Tongue (tissue), 1 donor: ENCODE measurements at regions not wholly inside any gene's neighbourhood (a gene's known extent, or its start where the extent isn't known, plus 50 kb on each side); places are given as distances from the start of the nearest gene placed in this dataset.
"Not testable (repeated sequence)": the region's sequence is repeated elsewhere in the genome, so short reads cannot be mapped to it uniquely, and the experiment has no call there.

ENCODE experiments used
- DNase-seq: peaks from one replicate; pipeline ENCODE4 v3.0.0-alpha.2; 2015

DNA sequence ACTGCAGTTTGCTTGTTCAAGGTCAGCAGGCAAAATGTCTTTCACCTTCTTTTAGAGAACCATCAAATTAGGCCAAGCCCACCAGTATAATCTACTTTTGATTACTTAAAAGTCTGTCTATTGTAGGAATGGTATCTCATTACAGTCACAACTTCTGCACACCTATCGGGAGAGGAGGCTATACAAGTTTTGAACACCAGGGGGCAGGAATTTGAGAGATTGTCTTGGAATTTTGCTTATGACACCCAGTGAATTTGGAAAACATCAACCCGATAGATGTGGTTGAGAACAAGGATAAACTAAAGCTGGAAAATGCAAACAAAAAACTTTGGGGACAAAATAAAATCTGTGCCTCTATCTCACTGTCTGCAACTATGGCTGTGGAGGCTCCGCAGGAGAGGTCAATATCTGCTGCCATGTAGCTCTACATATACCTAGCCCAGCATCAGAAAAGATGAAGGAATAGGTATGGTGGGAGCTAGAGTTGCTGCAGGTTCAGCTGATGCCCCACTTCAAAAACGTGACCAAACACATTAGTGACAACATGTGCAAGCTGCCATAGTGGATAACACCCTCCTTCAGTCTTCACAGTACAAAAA lies 1299.2 kb upstream of the SPRY2 start:
- DNase-seq, result peak; percentile 2

DNA sequence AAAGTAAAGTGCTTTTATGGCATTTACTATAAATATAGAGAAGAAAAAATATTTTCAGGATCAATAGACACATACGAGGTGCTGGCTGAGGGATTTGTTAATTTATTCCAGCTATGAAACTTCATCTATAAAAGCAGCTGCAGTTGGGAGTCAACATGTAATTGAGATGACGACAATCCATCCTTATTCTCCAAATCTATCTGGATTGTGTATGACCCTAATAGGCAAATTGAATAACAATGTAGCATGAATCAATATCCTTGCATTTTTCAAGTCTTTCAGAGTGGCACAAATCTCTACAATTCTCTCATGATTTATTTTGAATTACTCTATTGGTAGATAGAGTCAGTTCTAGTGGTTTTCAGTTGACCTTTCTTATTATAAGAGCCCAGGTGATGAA lies 1296.5 kb upstream of the SPRY2 start:
- DNase-seq, result no peak

DNA sequence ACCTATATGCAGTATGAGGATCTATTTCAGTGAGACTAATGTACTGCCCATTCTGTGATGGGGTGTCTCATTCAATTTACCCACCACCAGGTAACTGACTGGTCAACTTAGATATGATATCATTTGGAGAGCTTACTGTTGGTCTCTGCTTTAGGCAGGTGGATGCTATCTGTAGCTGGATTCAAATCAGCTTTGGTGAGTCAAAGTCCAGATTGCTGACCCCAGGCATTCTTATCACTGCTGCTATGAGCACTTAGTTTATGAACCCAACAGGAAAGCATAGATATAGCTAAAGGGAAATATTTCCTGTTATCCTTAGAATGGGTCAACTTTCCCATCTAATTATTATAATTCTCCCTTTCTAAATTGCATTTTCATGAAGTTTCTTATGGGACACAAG lies 1295.2 kb upstream of the SPRY2 start:
- no peak for DNase-seq

DNA sequence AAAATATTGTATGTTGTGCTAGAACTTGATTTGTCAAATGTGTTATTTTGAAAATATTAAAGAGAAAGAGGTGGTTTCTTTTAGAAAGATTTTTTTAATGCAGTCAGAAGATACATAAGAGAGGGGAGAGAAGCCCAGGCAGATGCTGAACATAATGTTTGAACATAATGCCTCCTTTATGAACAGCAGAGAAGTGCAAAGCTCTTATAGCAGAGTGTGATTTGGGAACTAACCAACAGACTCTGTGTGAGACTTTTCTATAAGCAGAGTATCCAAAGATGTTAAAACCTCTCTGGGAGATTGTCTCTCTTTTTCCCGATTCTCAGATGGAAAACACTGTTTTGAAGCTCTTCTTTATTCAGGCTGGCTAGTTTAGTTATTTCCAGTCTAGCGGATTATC lies 1274.1 kb upstream of the SPRY2 start:
- no peak for DNase-seq

DNA sequence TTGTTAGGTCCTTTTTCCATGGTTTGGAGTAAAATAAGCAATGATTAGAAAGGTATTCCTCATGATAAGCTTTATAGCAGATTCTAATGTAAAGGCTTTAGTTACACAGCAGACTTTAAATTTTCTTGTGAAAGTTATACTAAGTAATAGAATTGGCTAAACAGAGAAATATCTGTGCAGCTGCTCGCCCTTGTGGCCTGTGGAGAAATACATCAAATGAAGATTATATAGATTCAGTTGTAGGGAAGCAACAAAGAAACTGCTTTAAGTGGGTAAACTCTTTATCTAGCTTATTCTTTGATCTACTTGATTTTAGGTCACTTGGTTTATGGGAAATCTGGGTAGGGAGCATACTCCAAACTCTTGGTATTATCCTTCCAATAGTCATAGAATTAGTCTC lies 1269.7 kb upstream of the SPRY2 start:
- DNase-seq, result peak; percentile 19

DNA sequence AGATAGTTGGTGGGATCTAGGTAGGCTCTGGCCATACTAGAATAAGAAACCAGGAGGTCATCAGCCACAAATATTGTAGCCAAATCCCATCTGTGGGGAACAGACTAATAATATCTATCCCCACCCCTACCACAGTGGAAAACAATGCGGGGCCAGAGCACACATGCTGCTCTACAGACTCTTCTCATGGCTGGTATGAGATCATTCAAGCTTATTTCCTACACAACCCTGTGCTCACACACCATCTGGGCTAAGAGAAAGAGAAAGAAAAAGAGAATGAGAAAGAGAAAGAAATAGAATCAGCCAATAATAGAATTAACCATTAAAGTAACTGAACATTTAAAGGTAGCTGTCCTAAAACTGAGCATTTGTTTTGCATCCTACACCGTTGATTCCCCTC lies 1268.4 kb upstream of the SPRY2 start:
- DNase-seq, result no peak

DNA sequence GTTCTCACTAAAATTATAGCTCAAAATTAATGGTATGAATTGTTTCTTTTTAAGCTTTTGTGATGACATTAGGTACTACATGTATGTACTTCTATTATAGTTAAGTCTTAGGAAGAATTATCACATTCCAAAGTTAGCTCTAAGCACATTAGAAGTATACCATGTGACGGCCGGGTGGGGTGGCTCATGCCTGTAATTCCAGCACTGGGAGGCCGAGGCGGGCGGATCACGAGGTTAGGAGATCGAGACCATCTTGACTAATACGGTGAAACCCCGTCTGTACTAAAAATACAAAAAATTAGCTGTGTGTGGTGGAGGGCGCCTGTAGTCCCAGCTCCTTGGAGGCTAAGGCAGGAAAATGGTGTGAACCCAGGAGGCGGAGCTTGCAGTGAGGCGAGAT lies 1265.1 kb upstream of the SPRY2 start:
- no peak for DNase-seq

DNA sequence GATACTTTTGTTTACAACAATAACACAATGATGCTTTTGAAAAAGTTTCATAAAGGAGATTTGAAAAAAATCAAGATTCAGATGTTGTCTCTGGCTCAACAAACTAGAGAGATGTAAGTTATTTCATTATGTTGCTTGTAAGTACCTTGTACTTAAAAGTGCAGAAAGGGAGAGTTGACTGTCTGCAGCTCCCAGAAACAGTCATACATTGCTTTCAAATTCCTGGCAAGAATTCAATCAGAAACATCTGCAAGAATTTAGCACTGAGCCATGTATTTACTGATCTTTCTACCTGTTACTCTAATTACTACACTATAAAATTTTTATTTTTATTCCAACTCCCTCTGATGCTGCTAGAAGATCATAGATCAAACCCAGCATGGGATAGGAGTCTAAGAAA lies 1261.3 kb upstream of the SPRY2 start:
- peak; percentile 73 for DNase-seq

DNA sequence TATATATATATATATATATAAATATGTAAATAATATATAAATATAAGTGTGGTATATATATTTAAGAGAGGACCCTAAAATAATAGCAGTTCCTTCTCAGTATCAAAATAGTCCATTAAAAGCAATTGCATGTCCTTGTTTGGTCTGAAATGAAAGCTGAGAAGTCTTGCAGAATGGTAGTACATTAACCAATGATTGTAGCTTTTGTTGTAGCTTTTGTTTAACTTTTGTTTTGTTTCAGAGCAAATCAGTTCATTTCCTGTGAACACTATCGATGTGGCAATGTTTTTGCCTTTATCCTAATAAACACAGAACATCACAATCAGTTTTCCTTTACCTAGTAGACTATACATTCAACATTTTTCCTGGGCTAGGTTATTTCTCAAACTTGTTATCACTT lies 1256.2 kb upstream of the SPRY2 start:
- no peak for DNase-seq

DNA sequence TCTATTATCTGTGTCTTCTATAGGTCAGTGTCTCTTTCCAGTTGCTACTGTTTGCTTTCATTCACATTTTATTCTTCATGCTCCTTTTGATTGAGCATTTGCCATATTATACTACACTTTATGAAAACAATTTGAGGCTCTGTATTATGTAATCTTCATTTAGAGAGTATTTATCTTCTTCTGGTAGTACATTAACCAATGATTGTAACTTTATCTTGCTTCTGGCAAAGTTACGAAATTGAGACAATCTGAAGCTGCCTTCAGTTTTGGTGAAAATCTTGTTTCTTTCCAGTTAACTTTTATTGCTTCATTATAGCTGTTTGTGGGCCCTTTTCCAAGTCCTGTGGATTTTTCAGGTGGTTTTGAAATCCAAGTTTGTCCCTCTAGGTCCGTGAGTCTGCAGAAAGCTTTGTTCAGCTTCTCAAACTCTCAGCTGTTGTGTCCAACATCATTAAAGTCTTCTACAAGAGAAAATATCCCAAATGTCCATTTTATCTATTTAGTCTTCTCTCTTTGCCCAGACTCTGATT lies 1255.4 kb upstream of the SPRY2 start:
- peak; percentile 24 for DNase-seq

DNA sequence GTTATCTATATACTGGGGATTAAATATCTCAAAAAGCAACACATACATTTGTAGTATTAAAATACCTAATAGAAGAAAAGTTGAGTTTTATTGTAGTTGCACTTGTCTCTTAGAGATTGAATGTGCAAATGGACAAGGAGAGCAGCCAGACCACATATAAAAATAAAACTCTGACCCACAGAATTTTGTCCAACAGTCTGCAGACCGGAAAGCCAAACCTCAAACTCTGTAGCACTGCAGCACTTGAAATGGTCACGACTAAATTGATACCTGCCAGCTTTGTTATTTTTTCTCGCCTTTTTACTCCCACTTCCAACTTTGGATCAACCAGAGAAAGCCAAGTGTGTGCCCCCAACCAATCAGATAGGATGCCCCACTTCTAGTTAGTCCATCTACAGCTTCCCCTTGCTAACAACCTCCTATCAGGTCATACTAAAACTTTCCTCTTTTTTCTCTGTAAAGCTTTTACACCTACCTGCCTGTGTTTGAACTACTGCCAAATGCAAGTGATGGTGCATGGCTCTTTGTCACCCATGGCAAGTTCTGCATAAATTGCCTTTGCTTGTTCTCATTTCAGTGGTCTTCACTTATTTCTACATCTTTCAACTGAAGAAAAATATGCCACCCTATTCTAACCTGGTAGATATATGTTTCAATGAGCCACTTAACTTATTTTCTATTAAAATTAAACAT lies 1250.7 kb upstream of the SPRY2 start:
- no peak for DNase-seq

DNA sequence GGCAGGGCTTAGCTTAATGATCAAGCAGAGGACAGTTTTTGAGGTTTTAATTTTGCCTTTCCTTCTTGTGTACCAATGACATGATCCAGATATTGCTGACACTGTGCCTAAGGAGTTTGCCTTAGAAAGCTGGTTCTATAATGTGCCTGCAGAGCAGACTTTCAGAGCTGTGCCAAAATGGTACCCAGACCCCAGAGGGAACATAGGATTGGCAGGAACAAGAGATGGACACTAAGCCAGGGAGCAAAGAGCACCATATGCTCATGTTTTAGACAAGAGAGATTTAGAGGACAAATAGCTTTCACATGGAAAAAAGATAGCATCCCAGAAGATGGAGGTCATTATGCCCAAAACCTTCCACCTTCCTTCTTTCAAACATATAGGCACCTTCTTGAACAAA lies 1241.5 kb upstream of the SPRY2 start:
- no peak for DNase-seq

DNA sequence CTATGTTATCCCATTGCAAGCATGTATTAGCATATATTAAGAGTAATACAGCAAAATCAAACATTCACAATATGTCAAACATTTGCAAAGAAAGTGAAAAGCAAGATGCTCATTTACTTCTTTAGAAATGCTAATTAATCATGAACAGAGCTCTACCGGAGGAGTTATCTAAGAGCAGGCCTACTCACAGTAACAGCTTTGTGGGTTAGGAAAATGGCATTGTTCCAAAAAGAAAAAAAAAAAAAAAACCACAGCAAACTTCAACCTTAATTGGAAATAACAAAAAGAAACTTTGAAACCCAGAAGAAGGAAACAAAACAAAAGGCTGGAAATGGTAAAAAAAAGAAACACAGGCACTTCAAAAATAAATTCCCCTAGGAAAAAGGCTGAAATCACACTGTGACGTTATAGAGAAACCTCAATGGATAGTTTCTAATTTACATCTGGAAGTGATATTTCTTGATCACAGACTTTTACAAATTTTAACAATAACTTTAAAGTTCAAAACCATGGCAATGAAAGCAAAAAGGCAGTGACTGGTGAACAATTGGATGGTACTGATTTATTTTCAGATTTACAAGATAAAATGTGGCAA lies 1236.8 kb upstream of the SPRY2 start:
- DNase-seq, result peak; percentile 33

DNA sequence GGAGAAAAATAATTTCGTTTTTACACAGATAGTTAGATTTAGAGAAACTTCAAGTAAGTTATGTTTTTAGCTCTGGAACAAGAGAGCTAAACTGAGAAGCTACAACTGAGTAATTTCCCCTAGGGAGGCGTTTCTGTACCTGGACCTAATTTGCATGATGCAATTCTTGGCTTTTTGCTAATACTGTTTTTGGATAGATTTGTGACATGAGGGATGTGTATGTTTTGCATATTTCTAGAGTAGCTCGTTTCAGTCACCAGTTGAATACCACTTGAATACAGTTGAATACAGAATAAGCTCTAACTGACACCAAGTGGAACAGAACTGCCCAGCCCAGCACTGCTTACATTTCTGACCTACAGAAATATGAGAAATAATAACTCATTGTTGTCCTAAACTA lies 1227.9 kb upstream of the SPRY2 start:
- peak; percentile 57 for DNase-seq

DNA sequence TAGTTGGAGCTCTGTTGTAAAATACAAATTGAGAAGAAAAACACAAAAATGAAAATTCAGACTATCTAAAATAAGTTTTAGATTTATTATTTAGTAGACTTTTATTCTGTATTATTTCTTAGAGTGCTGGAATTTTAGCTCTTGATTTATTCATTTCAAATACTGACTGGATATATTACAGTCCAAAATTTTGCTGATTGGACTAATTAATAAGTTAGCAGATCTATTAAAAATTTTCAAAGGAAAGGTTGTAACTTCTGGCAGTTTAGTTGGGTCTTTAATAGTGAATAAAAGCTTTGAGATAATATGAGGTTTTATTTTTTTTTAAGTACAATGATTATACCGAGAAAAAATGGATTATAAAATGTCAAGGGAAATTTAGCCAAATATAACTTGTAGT lies 1224.9 kb upstream of the SPRY2 start:
- DNase-seq, result no peak

DNA sequence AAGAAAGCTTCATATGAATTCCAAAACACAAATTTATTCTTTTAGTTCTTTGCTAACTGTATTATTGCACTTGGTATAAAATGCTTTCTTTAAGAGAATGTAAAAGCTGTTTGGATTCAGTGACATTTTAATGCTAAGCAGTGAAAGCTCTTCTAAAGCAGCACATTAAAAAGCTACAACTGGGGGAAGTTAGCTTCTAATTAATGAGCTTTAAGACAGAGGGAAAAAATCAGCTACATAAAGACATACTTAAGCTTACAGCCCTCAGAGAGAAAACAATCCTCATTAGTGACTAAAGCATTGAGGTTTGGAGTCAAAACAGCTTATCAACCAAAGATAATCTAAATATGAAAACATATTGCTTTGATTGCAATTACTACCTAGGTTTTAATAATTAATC lies 1222.2 kb upstream of the SPRY2 start:
- DNase-seq, result no peak

DNA sequence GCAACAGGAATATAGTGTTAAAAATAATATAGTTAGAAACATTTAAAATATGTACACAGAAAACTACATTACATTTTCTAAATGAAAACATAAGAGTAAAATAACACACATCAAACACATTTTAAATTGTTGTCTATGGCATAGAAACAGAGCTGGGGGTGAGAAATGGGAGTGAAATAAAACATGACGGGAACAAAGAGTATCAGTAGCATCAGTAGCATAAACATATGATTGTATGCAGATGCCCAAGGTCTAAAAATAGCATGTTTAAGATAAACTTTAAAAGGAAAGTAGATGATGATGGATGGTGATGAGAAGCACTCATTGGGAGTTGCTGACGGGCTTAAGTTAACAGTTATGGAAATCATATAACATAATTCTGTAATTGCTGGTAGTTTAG lies 1221.7 kb upstream of the SPRY2 start:
- no peak for DNase-seq

DNA sequence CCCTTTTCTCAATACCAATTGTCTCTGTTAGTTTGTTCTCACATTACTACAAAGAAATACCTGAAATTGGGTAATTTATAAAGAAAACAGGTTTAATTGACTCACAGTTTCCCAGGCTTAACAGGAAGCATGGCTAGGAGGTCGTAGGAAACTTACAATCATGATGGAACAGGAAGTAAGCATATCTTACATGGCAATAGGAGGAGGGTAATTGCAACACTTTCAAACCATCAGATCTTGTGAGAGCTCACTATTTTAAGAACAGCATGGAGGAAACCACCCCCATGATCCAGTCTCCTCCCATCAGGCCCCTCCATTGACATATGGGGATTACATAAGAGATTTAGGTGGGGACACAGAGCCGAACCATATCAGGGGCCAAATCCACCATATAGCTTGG lies 1210.1 kb upstream of the SPRY2 start:
- DNase-seq, result no peak

DNA sequence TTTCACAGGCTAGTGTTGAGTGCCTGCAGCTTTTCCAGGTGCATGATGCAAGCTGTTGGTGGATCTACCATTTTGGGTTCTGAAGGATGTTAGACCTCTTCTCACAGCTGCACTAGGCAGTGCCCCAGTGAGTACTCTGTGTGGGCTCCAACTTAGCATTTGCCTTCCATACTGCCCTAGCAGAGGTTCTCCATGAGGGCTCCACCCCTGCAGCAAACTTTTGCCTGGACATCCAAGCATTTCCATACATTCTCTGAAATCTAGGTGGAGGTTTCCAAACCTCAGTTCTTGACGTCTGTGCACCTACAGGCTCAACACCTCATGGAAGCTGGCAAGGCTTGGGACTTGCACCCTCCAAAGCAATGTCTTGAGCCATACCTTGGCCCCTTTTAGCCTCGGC lies 1205.4 kb upstream of the SPRY2 start:
- not testable (repeated sequence) for DNase-seq

DNA sequence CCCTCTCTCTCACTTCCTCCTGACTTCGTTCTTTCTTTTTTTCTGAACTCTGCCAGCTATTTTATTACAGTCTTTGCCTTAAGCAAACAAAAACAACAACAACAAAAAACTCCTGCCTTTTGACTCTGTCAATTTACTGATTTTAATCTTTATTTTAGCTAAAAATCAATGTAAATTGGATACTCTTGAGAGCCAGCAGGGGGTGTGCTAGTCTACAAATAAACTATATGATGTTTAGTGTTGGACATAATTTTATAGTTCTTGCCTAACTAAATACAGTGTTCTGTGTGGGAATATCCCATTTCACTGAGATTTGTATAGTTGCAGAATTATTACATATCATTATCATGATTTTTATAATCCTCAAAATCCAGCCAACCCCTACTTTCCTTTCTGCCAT lies 1199.9 kb upstream of the SPRY2 start:
- peak; percentile 34 for DNase-seq

DNA sequence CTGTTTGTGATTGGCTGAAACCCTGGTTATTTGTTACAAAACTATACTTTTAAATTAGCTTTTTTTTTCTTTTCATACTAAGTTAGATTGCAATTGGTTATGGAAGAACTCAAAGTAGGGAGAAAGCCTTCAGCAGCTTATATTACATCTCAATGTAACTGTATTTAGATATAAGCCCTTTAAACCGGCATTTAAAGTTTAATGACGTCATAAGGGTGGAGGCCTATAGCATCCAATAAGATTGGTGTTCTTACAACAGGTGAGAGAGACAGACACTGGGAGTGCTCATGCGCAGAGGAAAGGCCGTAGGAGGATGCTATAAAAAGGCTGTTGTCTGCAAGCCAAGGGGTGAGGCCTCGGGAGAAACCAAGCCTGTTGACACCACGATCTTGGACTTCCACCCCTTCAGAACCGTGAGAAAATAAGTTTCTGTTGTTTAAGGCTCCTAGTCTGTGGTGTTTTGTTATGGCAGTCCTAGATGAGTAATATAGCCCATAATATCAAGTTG lies 1198.8 kb upstream of the SPRY2 start:
- no peak for DNase-seq

DNA sequence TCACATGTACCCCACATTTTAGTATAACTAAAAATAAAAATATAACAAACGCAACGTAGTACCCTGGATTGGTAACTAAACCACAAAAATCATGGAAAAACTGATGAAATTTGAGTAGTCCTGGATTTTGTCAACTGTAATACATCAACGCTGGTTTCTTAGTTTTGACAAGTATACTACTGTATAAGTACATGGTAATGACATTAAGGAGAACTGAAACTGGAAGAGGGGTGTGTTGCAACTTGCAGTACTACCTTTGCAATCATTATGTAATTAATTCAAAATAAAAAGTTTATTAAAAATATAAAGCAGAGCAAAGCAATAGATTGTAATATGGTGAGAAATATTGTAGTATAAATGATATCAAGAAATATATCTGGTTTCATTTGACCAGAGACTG lies 1158.0 kb upstream of the SPRY2 start:
- no peak for DNase-seq

DNA sequence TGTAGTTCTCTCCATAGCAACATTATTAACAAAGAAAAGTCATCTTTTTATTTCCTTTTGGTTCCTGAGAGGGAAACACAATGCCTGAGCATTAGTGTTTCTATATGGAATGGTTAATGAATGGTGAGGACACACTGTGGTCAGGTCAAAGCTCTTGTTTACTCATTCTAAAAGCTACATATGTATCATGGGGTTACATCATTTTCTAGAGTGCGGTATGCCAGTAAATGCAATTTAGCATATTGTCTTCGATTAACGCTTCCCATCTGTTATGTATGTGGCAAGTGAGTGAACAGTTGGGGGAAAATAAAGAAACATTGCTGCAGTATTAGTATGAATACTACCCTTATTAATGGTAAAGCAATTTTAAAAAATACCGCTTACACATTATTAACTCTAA lies 1152.2 kb upstream of the SPRY2 start:
- DNase-seq, result no peak

DNA sequence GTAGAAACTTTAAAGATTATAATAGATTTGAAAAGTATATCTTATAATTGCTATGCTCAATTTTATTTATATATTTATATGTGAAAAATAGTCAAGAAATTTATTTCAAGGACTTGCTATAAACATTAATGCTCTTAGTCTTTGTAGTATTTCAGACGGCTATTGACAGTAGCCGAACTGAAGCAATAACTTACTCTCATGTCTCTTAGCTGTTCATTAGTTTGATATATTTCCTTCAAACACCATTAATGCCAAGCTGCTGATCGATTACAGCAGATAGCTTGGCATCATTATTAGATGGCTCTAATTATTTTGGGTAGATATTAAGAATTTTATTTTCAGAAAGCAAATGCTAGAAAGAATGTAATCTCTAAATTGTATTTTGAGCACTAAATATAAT lies 1151.5 kb upstream of the SPRY2 start:
- no peak for DNase-seq
